WERI-Rb-1 (cell line): ENCODE measurements at regions not wholly inside any gene's neighbourhood (a gene's known extent, or its start where the extent isn't known, plus 50 kb on each side); places are given as distances from the start of the nearest gene placed in this dataset.

Experiments used
- DNase-seq: peaks from one replicate; pipeline ENCODE4 v3.0.0-alpha.2; 2020
- H3K27ac ChIP-seq: fragments of 250-450 bp; sonication (Bioruptor Pico); 2 replicates; pipeline ENCODE4 v1.5.1; 2020; ENCODE audit warnings: mild to moderate bottlenecking, moderate library complexity
- H3K27me3 ChIP-seq: fragments of 250-450 bp; sonication (Bioruptor Pico); 2 replicates; pipeline ENCODE4 v1.5.1; 2021; ENCODE audit warnings: mild to moderate bottlenecking, low read depth, moderate library complexity; ENCODE audit not compliant: insufficient read depth, severe bottlenecking
- H3K36me3 ChIP-seq: fragments of 250-450 bp; sonication (Bioruptor Pico); 2 replicates; pipeline ENCODE4 v1.5.1; 2020; ENCODE audit warnings: mild to moderate bottlenecking, moderate library complexity
- H3K4me3 ChIP-seq: 2 replicates; pipeline ENCODE4 v1.5.1; 2011; ENCODE audit warnings: low read depth, mild to moderate bottlenecking, control low read depth, low read length
- H3K9me3 ChIP-seq: fragments of 250-450 bp; sonication (Bioruptor Pico); 2 replicates; pipeline ENCODE4 v1.5.1; 2021; ENCODE audit warnings: mild to moderate bottlenecking, moderate library complexity; ENCODE audit not compliant: severe bottlenecking
- TF ChIP-seq, protein P1 (sequence below): IDR thresholded peaks from 2 replicates; pipeline ENCODE4 v1.5.1; 2011; ENCODE audit warnings: low read depth, mild to moderate bottlenecking, control low read depth, inconsistent platforms, low read length

GRCh38 chr14:53517270-53517960 lies 364.3 kb upstream of the DDHD1 start:
- Histone ChIP-seq H3K27me3 (peaks cover 37% of the 10 kb centered on the region), H3K4me3 (no peak overlapping the region), H3K27ac (no peak overlapping the region), H3K36me3 (no peaks in the 10 kb centered on the region), H3K9me3 (peaks cover 4% of the 10 kb centered on the region)
- TF ChIP-seq, protein P1, sequence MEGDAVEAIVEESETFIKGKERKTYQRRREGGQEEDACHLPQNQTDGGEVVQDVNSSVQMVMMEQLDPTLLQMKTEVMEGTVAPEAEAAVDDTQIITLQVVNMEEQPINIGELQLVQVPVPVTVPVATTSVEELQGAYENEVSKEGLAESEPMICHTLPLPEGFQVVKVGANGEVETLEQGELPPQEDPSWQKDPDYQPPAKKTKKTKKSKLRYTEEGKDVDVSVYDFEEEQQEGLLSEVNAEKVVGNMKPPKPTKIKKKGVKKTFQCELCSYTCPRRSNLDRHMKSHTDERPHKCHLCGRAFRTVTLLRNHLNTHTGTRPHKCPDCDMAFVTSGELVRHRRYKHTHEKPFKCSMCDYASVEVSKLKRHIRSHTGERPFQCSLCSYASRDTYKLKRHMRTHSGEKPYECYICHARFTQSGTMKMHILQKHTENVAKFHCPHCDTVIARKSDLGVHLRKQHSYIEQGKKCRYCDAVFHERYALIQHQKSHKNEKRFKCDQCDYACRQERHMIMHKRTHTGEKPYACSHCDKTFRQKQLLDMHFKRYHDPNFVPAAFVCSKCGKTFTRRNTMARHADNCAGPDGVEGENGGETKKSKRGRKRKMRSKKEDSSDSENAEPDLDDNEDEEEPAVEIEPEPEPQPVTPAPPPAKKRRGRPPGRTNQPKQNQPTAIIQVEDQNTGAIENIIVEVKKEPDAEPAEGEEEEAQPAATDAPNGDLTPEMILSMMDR = no peak
- DNase-seq = no peak

- no peak for DNase-seq
- no peak overlapping the region for H3K4me3 ChIP-seq
- no peaks in the 10 kb centered on the region for H3K36me3 ChIP-seq
- no peak overlapping the region for H3K27ac ChIP-seq
- TF ChIP-seq, protein P1 = no peak
- H3K27me3 ChIP-seq = peaks cover 36% of the 10 kb centered on the region
- no peaks in the 10 kb centered on the region for H3K9me3 ChIP-seq
Observed at GRCh38 chr14:53516261-53516774, 363.2 kb upstream of the DDHD1 start.

GRCh38 chr14:53515276-53515675 lies 362.2 kb upstream of the DDHD1 start:
- TF ChIP-seq, protein P1 = no peak
- DNase-seq = no peak
- Histone ChIP-seq H3K4me3 (no peak overlapping the region), H3K27ac (no peak overlapping the region), H3K27me3 (peaks cover 39% of the 10 kb centered on the region), H3K9me3 (no peaks in the 10 kb centered on the region), H3K36me3 (no peaks in the 10 kb centered on the region)

DNA sequence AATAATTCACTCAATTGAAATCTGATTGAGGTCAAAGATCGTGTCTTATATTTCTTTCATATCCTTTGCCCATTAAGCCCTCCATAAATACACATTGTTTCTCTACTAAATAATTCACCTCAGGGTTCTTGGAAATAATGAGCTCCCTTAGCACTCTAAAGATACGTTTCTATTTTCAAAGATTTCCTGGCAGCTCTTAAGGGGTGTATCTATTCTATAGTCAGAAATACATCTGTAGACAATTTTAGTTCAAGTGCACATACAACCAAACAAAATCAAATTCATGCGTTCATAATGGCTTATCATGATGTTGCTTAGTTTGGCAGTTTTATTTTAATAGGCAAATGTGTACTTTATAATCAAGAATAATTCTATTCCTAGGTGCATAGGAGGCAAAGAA lies 361.1 kb upstream of the DDHD1 start:
- no peak overlapping the region for H3K4me3 ChIP-seq
- no peaks in the 10 kb centered on the region for H3K9me3 ChIP-seq
- no peak overlapping the region for H3K27ac ChIP-seq
- no peaks in the 10 kb centered on the region for H3K36me3 ChIP-seq
- peaks cover 35% of the 10 kb centered on the region for H3K27me3 ChIP-seq
- TF ChIP-seq, protein P1 = no peak
- no peak for DNase-seq

DNA sequence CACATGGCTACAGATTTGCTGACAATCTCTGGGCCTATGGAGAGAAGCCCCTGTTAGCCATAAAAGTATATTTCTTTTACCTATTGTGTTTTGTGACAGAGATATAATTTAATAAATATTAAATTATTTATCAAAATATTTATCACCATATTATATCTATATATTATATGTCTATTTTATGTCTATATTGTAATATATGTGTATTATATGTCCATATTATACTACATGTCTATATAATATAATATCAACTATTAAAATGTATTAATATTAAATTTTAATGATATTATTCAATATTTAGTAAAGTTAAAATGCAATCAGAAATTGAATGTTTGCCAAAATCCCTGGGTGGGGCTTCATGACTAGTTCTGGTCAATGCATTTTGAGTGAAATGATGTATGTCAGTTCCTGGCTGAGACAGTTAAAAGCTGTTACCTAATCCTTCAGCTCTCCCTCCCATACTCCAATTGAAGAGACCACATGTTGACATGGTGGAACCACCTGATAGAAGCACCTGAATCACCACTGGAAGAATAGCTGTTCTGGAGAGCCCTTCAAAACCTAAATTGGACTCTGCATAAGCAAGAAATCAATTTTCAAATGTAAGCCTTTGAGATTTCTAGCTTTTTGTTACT lies 357.3 kb upstream of the DDHD1 start:
- no peaks in the 10 kb centered on the region for H3K36me3 ChIP-seq
- H3K9me3 ChIP-seq = no peaks in the 10 kb centered on the region
- peaks cover 30% of the 10 kb centered on the region for H3K27me3 ChIP-seq
- no peak for DNase-seq
- no peak overlapping the region for H3K27ac ChIP-seq
- TF ChIP-seq, protein P1 = no peak
- H3K4me3 ChIP-seq = no peak overlapping the region
